Omental fat pad (tissue), 3 donors: ENCODE measurements at regions not wholly inside any gene's neighbourhood (a gene's known extent, or its start where the extent isn't known, plus 50 kb on each side); places are given as distances from the start of the nearest gene placed in this dataset.

ENCODE experiments used
- ATAC-seq: fragments of 150-250 bp; one replicate; pipeline ENCODE4 v1.9.1; 2016; ENCODE audit warnings: mild to moderate bottlenecking, moderate library complexity; ENCODE audit not compliant: low FRiP score
- DNase-seq: peaks from one replicate; pipeline ENCODE4 v3.0.0-alpha.2; 2019; ENCODE audit warnings: low spot score
- TF ChIP-seq, protein P1 (sequence below), 3 donors: fragments of 450-650 bp; IDR thresholded peaks; one replicate each; pipeline ENCODE4 v1.5.1; 2016 to 2017; ENCODE audit warnings: antibody characterized with exemption in 3 of 3, mild to moderate bottlenecking in 3 of 3, moderate library complexity in 2 of 3

DNA sequence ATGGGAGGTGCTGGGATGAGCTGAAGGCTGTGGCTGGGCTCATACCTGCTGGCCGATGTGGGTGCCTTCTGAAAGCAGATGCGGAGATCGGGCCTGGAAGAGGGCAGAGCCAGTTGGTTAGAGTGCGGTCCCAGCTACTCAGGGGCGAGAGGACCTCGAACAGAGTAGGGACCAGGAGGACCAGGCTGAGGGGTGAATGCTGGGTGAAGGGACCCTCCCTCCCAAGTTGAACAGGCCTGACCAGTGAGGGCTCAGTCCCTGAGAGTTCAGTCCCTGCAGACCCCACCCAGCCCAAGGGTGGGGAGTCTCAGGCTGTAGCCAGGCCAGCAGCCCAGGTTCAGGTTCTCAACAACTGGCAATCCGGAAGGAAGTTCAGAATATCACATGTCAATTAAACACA, 232.8 kb upstream of the HS6ST1 start:
- TF ChIP-seq, protein P1, sequence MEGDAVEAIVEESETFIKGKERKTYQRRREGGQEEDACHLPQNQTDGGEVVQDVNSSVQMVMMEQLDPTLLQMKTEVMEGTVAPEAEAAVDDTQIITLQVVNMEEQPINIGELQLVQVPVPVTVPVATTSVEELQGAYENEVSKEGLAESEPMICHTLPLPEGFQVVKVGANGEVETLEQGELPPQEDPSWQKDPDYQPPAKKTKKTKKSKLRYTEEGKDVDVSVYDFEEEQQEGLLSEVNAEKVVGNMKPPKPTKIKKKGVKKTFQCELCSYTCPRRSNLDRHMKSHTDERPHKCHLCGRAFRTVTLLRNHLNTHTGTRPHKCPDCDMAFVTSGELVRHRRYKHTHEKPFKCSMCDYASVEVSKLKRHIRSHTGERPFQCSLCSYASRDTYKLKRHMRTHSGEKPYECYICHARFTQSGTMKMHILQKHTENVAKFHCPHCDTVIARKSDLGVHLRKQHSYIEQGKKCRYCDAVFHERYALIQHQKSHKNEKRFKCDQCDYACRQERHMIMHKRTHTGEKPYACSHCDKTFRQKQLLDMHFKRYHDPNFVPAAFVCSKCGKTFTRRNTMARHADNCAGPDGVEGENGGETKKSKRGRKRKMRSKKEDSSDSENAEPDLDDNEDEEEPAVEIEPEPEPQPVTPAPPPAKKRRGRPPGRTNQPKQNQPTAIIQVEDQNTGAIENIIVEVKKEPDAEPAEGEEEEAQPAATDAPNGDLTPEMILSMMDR (IDR thresholded peaks at IDR 0.05) = no peak
- DNase-seq (no peak), ATAC-seq (no peak)

DNA sequence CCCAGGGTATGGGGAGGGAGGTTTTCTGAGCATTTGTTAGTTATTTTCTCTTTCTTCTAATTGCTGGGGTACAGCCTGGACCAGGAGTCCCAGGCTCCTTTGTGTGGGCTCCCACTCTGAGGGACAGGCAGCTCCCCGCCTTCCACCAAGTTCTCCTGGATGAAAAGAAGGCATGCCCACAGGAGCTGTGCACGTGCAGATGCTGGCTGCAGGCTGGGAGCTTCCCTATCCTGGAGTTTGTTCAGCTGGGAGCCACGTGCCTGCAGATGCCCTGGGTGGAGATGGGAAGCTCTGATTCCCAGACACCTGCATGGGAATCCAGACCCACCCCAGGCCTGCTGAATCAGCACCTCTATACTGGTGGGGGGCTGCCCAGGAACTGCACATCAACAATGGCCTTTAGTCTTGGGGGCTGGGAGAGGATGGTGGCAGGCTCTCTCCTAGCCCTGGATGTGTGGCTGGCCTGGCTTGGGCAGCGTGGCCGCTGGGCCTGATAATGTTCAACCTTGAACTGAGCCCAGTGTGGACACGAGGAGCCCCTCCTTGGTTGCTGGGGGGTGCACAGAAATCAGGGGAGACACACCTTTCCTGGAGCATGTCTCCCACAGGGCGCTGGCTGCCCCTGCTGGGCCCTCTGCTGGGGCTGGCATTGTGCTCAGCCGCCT, 233.6 kb upstream of the HS6ST1 start:
- ATAC-seq (no peak), DNase-seq (no peak)
- TF ChIP-seq, protein P1 (IDR thresholded peaks at IDR 0.05) = no peak

DNA sequence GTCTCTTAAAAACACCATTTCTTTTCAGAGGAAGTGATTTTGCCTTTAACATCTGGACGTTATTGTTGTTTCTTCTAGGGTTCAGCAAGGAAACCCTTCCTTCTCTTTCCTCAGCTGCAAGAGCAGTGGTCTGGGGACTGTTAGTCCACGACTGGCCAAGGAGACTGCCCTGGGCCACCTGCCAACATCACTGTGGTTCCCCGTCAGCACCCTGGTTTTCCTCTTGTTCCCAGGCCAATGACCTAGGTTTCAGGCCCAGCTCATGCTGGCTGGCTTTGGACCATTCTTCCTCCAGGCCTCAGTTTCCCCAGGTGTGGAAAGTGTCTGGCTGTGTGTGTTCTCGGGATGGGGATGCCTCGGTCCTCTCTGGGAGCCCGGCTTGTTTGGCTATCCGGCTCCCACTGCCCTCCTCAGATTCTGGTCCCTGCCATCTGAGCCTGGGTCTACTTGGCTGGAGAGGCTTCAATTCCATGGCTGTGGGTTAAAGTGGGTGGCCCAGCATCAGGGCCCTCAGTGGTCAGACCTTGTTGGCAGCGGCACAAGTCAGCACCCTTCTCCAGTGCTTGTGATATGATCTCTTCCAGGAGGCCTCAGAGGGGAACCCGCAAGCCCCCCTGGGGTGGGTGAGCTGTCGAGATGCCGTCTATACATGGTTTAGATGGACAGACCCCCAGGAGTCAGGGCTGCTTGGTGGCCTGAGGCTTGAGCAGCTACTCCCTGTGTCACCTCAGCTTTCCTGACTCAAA, 234.3 kb upstream of the HS6ST1 start:
- no peak for ATAC-seq
- TF ChIP-seq, protein P1 (IDR thresholded peaks at IDR 0.05) = no peak
- DNase-seq = no peak

GRCh38 chr2:128554151-128554769, 235.6 kb upstream of the HS6ST1 start:
- ATAC-seq = no peak
- DNase-seq = no peak
- TF ChIP-seq, protein P1 (IDR thresholded peaks at IDR 0.05) = no peak

DNA sequence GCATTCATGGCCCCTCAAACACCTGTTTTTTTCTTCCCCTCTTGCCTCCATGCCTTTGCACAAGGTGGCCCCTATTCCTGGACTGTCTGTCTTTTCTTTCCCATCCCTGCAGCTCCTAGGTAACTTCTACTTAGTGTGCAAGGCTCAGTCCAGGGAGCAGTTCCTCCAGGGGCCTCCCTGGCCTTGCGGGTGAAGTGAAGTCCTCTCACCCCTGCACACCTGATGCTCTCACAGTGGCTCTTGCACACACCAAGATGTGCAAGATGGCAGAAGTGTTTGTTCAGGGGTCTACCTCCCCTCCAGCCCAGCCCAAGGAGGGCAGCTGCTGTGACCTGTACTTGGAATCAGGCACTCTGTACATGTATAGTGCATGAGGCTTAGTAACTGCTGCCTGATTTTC, 236.8 kb upstream of the HS6ST1 start:
- DNase-seq = no peak
- no peak for ATAC-seq
- TF ChIP-seq, protein P1 (IDR thresholded peaks at IDR 0.05) = no peak

- no peak for ATAC-seq
- DNase-seq = no peak
- TF ChIP-seq, protein P1 (IDR thresholded peaks at IDR 0.05) = no peak
Observed at GRCh38 chr2:128556089-128556488, 237.4 kb upstream of the HS6ST1 start.
